GM12878 (cell line): ENCODE measurements at regions not wholly inside any gene's neighbourhood (a gene's known extent, or its start where the extent isn't known, plus 50 kb on each side); places are given as distances from the start of the nearest gene placed in this dataset.

Experiments used
- ATAC-seq: fragments of 200-7000 bp; cut with Tn5 transposase; 3 replicates; pipeline ENCODE4 v1.9.1; 2020; ENCODE audit warnings: mild to moderate bottlenecking, moderate library complexity
- BruUV-seq: library from RNA; stranded (reverse); fragments of 400-500 nt; replicated peaks from 2 replicates; lab custom pipeline; 2021; lab: Mats Ljungman, UMichigan
- CTCF ChIA-PET: fragments of 300-600 bp; sonication (Branson Sonifier 250); formaldehyde crosslinking; extraction: SDS; loops from one replicate; lab custom pipeline; 2021; ENCODE audit warnings: inconsistent platforms; lab: Yijun Ruan, JAX
- POLR2A ChIA-PET: fragments of 350-600 bp; formaldehyde crosslinking; extraction: SDS; loops from one replicate; lab custom pipeline; 2021; ENCODE audit warnings: inconsistent platforms; lab: Charles Lee
- RAD21 ChIA-PET: fragments of 300-600 bp; sonication (Branson Sonifier 250); formaldehyde crosslinking; loops from one replicate; lab custom pipeline; 2023; ENCODE audit warnings: antibody characterized with exemption; ENCODE audit not compliant: unreplicated experiment; lab: Charles Lee
- SMC1A ChIA-PET: fragments of 300-600 bp; sonication (Branson Sonifier 250); formaldehyde crosslinking; loops from one replicate; lab custom pipeline; 2023; ENCODE audit not compliant: unreplicated experiment, uncharacterized antibody; lab: Charles Lee
- DNase-seq: peaks from one replicate; pipeline ENCODE4 v3.0.0-alpha.2; 2011; ENCODE audit warnings: low read depth, low spot score
- FAIRE-seq: peaks from 3 replicates; lab custom pipeline; 2011; peaks lifted over from hg19 to GRCh38; lab: Jason Lieb, UNC
- H2AFZ ChIP-seq: 2 replicates; pipeline ENCODE4 v1.6.0; 2011; ENCODE audit warnings: low read depth, low read length, control low read depth; ENCODE audit not compliant: control insufficient read depth
- H3K27ac ChIP-seq: 2 replicates; pipeline ENCODE4 v1.5.1; 2011; ENCODE audit warnings: control low read depth; ENCODE audit not compliant: control insufficient read depth, insufficient read depth
- H3K27me3 ChIP-seq, 2 experiments: replicated peaks in 1 of 2; 2 replicates each; pipeline versions ENCODE4 v1.6.0 to v1.6.1; 2011; ENCODE audit warnings: low read length in 1 of 2; ENCODE audit not compliant: control insufficient read depth in 2 of 2, insufficient read depth in 2 of 2
- H3K36me3 ChIP-seq, 2 experiments: 2 replicates each; pipeline ENCODE4 v1.5.1; 2011; ENCODE audit warnings: low read length in 1 of 2; ENCODE audit not compliant: control insufficient read depth in 2 of 2, insufficient read depth in 2 of 2
- H3K4me1 ChIP-seq: 2 replicates; pipeline ENCODE4 v1.6.1; 2011; ENCODE audit warnings: mild to moderate bottlenecking, low read length, moderate library complexity, mixed read lengths; ENCODE audit not compliant: control insufficient read depth, insufficient read depth
- H3K4me2 ChIP-seq: 2 replicates; pipeline ENCODE4 v1.6.0; 2011; ENCODE audit warnings: control low read depth; ENCODE audit not compliant: control insufficient read depth, insufficient read depth
- H3K4me3 ChIP-seq: fragments of 200-600 bp; sonication (generic); 2 replicates; pipeline ENCODE4 v1.5.1; 2016
- H3K79me2 ChIP-seq: 2 replicates; pipeline ENCODE4 v1.6.0; 2011; ENCODE audit warnings: low read length; ENCODE audit not compliant: control insufficient read depth, insufficient read depth
- H3K9ac ChIP-seq: 2 replicates; pipeline ENCODE4 v1.8.0; 2011; ENCODE audit warnings: low read length, control low read depth, mixed read lengths; ENCODE audit not compliant: control insufficient read depth, insufficient read depth
- H3K9me3 ChIP-seq: replicated peaks from 3 replicates; pipeline ENCODE4 v1.5.1; 2011; ENCODE audit warnings: mild to moderate bottlenecking, low read length; ENCODE audit not compliant: control insufficient read depth, insufficient read depth
- H4K20me1 ChIP-seq: 2 replicates; pipeline ENCODE4 v1.6.0; 2011; ENCODE audit not compliant: control insufficient read depth, insufficient read depth
- ASH2L ChIP-seq: fragments of 300-600, 200-600 bp; sonication (generic); IDR thresholded peaks from 2 replicates; pipeline ENCODE4 v1.6.1; 2017; ENCODE audit warnings: low read depth, mild to moderate bottlenecking, borderline replicate concordance
- ATF7 ChIP-seq: fragments of 450-650 bp; IDR thresholded peaks from 2 replicates; pipeline ENCODE4 v1.6.1; 2016; ENCODE audit warnings: low read depth, mild to moderate bottlenecking
- ETV6 ChIP-seq, 2 experiments: fragments of 450-650 bp in 1 of 2; IDR thresholded peaks in 1 of 2; conservative IDR thresholded peaks in 1 of 2; 2 replicates each; pipeline ENCODE4 v1.6.1; 2014; ENCODE audit warnings: antibody characterized with exemption in 1 of 2, borderline replicate concordance in 1 of 2, low read depth in 1 of 2, mild to moderate bottlenecking in 1 of 2, moderate library complexity in 1 of 2
- GABPA ChIP-seq: IDR thresholded peaks from 2 replicates; pipeline ENCODE4 v1.6.1; 2014; ENCODE audit warnings: antibody characterized with exemption, low read depth, mild to moderate bottlenecking, inconsistent platforms
- HDAC6 ChIP-seq: fragments of 200-600 bp; sonication (generic); IDR thresholded peaks from one replicate; pipeline ENCODE4 v1.8.0; 2017; ENCODE audit warnings: antibody characterized with exemption; ENCODE audit not compliant: unreplicated experiment
- NFYA ChIP-seq: IDR thresholded peaks from 2 replicates; pipeline ENCODE4 v1.6.1; 2011; ENCODE audit warnings: low read depth, mild to moderate bottlenecking, low read length, improper control_type of control experiment, borderline replicate concordance
- NFYB ChIP-seq: IDR thresholded peaks from 2 replicates; pipeline ENCODE4 v1.6.1; 2011; ENCODE audit warnings: low read depth, mild to moderate bottlenecking, low read length, improper control_type of control experiment, moderate library complexity; ENCODE audit not compliant: insufficient read depth
- RBBP5 ChIP-seq: fragments of 200-600 bp; sonication (generic); conservative IDR thresholded peaks from 2 replicates; pipeline ENCODE4 v1.6.1; 2016
- SIN3A ChIP-seq: IDR thresholded peaks from 2 replicates; pipeline ENCODE4 v1.6.1; 2012; ENCODE audit warnings: low read depth, low read length, improper control_type of control experiment
- SPI1 ChIP-seq: IDR thresholded peaks from 2 replicates; pipeline ENCODE4 v1.6.1; 2011; ENCODE audit warnings: low read depth, mild to moderate bottlenecking, low read length, moderate library complexity, borderline replicate concordance; ENCODE audit not compliant: insufficient read depth
- SREBF2 ChIP-seq: IDR thresholded peaks from 2 replicates; pipeline ENCODE4 v1.6.1; 2012; ENCODE audit warnings: mild to moderate bottlenecking, low read length
- SRF ChIP-seq, 2 experiments: IDR thresholded peaks; 2 replicates each; pipeline ENCODE4 v1.6.1; 2011; ENCODE audit warnings: low read depth in 2 of 2, low read length in 2 of 2, mild to moderate bottlenecking in 1 of 2, moderate library complexity in 1 of 2
- SUPT20H ChIP-seq: IDR thresholded peaks from 2 replicates; pipeline ENCODE4 v1.6.1; 2011; ENCODE audit warnings: low read depth, mild to moderate bottlenecking, low read length, moderate library complexity, borderline replicate concordance; ENCODE audit not compliant: control insufficient read depth
- WRNIP1 ChIP-seq: IDR thresholded peaks from 2 replicates; pipeline ENCODE4 v1.6.1; 2011; ENCODE audit warnings: low read depth, low read length, improper control_type of control experiment, borderline replicate concordance
- ZNF384 ChIP-seq: IDR thresholded peaks from 2 replicates; pipeline ENCODE4 v1.6.1; 2012; ENCODE audit warnings: low read depth, mild to moderate bottlenecking, low read length, improper control_type of control experiment, borderline replicate concordance
- ZZZ3 ChIP-seq: IDR thresholded peaks from 2 replicates; pipeline ENCODE4 v1.6.1; 2011; ENCODE audit warnings: low read depth; ENCODE audit not compliant: control insufficient read depth, insufficient read length
- whole genome bisulfite sequencing: methylation state at CpG from one replicate; pipeline ENCODE4 v1.1.6; 2016; ENCODE audit warnings: low lambda C conversion rate; ENCODE audit not compliant: insufficient replicate concordance, insufficient coverage; ENCODE audit errors: missing lambda C conversion rate; 5-methylcytosine and 5-hydroxymethylcytosine counted together
- in situ Hi-C: fragments of 300-500 bp; cut with MboI; formaldehyde crosslinking; loops from 9 replicates; pipeline ENCODE4 v1.14.3; 2018; ENCODE audit warnings: mixed read lengths
- intact Hi-C: fragments of 100-400 bp; cut with micrococcal nuclease; formaldehyde crosslinking; loops from one replicate; pipeline ENCODE4 v1.14.2; 2022; ENCODE audit not compliant: unreplicated experiment
- TF ChIP-seq, protein P1 (sequence below): fragments of 450-650 bp; IDR thresholded peaks from 2 replicates; pipeline ENCODE4 v1.6.1; 2017; ENCODE audit warnings: mild to moderate bottlenecking
- TF ChIP-seq, protein P2 (sequence below): fragments of 450-650 bp; IDR thresholded peaks from 2 replicates; pipeline ENCODE4 v1.6.1; 2016; ENCODE audit warnings: mild to moderate bottlenecking
- TF ChIP-seq, protein P3 (sequence below): IDR thresholded peaks from 2 replicates; pipeline ENCODE4 v1.6.1; 2012; ENCODE audit warnings: low read length, inconsistent platforms

DNA sequence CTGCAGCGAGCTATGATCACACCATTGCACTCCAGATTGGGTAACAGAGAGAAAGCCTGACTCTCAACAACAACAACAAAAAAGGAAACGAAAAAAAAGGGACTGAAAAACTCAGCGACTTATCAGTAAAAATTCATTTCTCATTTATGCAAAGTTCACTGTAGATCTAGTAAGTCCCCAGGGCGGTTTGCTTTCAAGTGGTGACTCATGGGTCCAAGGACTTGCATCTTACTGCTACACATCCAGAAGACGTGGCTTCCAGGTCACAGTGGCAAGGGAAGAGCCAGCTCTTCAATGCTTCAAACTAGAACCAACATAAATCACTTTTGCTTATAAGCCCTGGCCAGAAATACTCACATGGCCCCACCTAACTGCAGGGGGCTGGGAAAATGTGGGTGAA lies 178.3 kb upstream of the AUTS2 start (continued):
- TF ChIP-seq, protein P1, sequence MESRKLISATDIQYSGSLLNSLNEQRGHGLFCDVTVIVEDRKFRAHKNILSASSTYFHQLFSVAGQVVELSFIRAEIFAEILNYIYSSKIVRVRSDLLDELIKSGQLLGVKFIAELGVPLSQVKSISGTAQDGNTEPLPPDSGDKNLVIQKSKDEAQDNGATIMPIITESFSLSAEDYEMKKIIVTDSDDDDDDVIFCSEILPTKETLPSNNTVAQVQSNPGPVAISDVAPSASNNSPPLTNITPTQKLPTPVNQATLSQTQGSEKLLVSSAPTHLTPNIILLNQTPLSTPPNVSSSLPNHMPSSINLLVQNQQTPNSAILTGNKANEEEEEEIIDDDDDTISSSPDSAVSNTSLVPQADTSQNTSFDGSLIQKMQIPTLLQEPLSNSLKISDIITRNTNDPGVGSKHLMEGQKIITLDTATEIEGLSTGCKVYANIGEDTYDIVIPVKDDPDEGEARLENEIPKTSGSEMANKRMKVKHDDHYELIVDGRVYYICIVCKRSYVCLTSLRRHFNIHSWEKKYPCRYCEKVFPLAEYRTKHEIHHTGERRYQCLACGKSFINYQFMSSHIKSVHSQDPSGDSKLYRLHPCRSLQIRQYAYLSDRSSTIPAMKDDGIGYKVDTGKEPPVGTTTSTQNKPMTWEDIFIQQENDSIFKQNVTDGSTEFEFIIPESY, result no peak
- no peak for TF ChIP-seq ASH2L
- TF ChIP-seq, protein P2, sequence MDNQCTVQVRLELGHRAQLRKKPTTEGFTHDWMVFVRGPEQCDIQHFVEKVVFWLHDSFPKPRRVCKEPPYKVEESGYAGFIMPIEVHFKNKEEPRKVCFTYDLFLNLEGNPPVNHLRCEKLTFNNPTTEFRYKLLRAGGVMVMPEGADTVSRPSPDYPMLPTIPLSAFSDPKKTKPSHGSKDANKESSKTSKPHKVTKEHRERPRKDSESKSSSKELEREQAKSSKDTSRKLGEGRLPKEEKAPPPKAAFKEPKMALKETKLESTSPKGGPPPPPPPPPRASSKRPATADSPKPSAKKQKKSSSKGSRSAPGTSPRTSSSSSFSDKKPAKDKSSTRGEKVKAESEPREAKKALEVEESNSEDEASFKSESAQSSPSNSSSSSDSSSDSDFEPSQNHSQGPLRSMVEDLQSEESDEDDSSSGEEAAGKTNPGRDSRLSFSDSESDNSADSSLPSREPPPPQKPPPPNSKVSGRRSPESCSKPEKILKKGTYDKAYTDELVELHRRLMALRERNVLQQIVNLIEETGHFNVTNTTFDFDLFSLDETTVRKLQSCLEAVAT, result no peak
- no peak for TF ChIP-seq RBBP5
- no peak for TF ChIP-seq ZZZ3
- TF ChIP-seq GABPA, result no peak
- no peak for TF ChIP-seq ETV6 (conservative IDR thresholded peaks at IDR 0.05 in 1 of 2, IDR thresholded peaks at IDR 0.05 in 1 of 2; ENCODE audit: borderline replicate concordance in 1 of 2, low read depth in 1 of 2)
- TF ChIP-seq ATF7, result no peak

DNA sequence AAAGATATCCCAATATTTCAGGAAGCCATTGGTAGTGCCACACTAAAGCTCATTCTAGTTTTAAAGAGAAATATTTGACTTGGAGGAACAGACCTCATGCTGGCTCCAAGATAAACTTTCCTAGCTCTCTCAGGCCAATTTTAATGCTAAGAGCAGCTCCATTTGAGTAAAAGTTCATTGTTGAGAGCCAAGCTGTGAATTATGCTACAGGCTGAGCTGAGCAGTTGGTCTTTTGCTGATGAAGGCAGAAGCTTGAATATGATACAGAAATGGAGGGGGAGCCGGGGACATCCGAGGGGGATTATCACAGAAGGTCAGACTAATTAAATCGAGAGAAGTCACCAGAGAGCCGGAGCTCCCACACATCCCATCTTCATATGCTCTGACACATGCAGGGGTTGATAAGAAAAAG lies 175.7 kb upstream of the AUTS2 start:
- no peak for DNase-seq
- TF ChIP-seq HDAC6 (no peak), SIN3A (no peak), SREBF2 (no peak), SPI1 (no peak), NFYB (no peak), SRF (IDR thresholded peaks at IDR 0.05; ENCODE audit: low read depth in 2 of 2, low read length in 2 of 2) (no peak), WRNIP1 (no peak), ZNF384 (no peak), NFYA (no peak), SUPT20H (no peak)
- TF ChIP-seq, protein P3, sequence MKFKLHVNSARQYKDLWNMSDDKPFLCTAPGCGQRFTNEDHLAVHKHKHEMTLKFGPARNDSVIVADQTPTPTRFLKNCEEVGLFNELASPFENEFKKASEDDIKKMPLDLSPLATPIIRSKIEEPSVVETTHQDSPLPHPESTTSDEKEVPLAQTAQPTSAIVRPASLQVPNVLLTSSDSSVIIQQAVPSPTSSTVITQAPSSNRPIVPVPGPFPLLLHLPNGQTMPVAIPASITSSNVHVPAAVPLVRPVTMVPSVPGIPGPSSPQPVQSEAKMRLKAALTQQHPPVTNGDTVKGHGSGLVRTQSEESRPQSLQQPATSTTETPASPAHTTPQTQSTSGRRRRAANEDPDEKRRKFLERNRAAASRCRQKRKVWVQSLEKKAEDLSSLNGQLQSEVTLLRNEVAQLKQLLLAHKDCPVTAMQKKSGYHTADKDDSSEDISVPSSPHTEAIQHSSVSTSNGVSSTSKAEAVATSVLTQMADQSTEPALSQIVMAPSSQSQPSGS, result no peak

More for the DNA sequence above, 175.7 kb upstream of the AUTS2 start:
- no peak overlapping the region for H3K9ac ChIP-seq
- no peaks in the 10 kb centered on the region for H3K27me3 ChIP-seq
- no peak for ATAC-seq
- H3K27ac ChIP-seq, result no peak overlapping the region
- FAIRE-seq, result no peak
- 18% methylated on average over 4 of the region's 4 CpGs for WGBS
- BruUV-seq, result no TSS peak
- in situ Hi-C loops (no loop called here), intact Hi-C loops (no loop called here)
- no peaks in the 10 kb centered on the region for H3K4me1 ChIP-seq
- H3K9me3 ChIP-seq, result peaks cover 6% of the 10 kb centered on the region; the same call in 2 of the 3 replicates
- no peaks in the 10 kb centered on the region for H3K79me2 ChIP-seq
- ChIA-PET RAD21 (no interaction called here), SMC1A (interaction anchor here (1.0 to 1.4 kb wide), 3 partner anchors 12 to 133 kb away, joined by 3 to 4 read pairs (median 3); no protein-coding TSS in a partner anchor), POLR2A (no interaction called here), CTCF (no interaction called here)
- H4K20me1 ChIP-seq, result no peaks in the 10 kb centered on the region
- H3K4me3 ChIP-seq, result no peak overlapping the region
- H3K4me2 ChIP-seq, result no peak overlapping the region
- no peaks in the 10 kb centered on the region for H3K36me3 ChIP-seq
- H2AFZ ChIP-seq, result no peak overlapping the region
